T-helper 2 cell treated with Interferon-gamma antibody and Interleukin-4, amounts not matched to agents 5 μg/mL and 100 μg/mL, for 36 hours (primary cell): ENCODE measurements at regions not wholly inside any gene's neighbourhood (a gene's known extent, or its start where the extent isn't known, plus 50 kb on each side); places are given as distances from the start of the nearest gene placed in this dataset.

Experiments used
- DNase-seq: peaks from one replicate; pipeline ENCODE4 v3.0.0; 2021; ENCODE audit warnings: low spot score
- H3K27ac Mint-ChIP-seq: one replicate; pipeline ENCODE4 v1.8.0; 2021; ENCODE audit warnings: mild to moderate bottlenecking, mixed read lengths
- H3K27me3 Mint-ChIP-seq: one replicate; pipeline ENCODE4 v1.8.0; 2021; ENCODE audit warnings: low read depth, mixed read lengths
- H3K36me3 Mint-ChIP-seq: one replicate; pipeline ENCODE4 v1.8.0; 2021; ENCODE audit warnings: low read depth, mixed read lengths
- H3K4me1 Mint-ChIP-seq: one replicate; pipeline ENCODE4 v1.8.0; 2021; ENCODE audit warnings: low read depth, mixed read lengths
- H3K4me3 Mint-ChIP-seq: one replicate; pipeline ENCODE4 v1.8.0; 2022; ENCODE audit warnings: mild to moderate bottlenecking, moderate library complexity, mixed read lengths
- H3K9me3 Mint-ChIP-seq: one replicate; pipeline ENCODE4 v1.8.0; 2021; ENCODE audit warnings: mixed read lengths

DNA sequence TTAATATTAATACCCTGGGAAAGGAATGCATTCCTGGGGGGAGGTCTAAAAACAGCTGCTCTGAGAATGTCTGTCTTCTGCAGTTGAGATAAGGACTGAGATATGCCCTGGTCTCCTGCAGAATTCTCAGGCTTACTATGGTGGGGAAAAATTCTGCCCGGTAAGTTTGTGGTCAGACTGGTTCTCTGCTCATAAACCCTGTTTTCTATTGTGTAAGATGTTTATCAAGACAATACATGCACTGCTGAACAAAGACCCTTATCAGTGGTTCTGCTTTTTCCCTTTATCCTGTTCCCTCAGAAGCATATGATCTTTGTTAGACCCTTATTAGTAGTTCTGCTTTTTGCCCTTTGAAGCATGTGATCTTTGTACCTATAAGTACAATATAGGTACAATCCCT lies 494.6 kb downstream of the CNTN6 start:
- no peak overlapping the region for H3K4me3 Mint-ChIP-seq
- H3K27ac Mint-ChIP-seq: no peak overlapping the region
- H3K4me1 Mint-ChIP-seq: no peaks in the 10 kb centered on the region
- no peak for DNase-seq
- no peaks in the 10 kb centered on the region for H3K27me3 Mint-ChIP-seq
- H3K36me3 Mint-ChIP-seq: no peaks in the 10 kb centered on the region
- H3K9me3 Mint-ChIP-seq: peaks cover 26% of the 10 kb centered on the region

DNA sequence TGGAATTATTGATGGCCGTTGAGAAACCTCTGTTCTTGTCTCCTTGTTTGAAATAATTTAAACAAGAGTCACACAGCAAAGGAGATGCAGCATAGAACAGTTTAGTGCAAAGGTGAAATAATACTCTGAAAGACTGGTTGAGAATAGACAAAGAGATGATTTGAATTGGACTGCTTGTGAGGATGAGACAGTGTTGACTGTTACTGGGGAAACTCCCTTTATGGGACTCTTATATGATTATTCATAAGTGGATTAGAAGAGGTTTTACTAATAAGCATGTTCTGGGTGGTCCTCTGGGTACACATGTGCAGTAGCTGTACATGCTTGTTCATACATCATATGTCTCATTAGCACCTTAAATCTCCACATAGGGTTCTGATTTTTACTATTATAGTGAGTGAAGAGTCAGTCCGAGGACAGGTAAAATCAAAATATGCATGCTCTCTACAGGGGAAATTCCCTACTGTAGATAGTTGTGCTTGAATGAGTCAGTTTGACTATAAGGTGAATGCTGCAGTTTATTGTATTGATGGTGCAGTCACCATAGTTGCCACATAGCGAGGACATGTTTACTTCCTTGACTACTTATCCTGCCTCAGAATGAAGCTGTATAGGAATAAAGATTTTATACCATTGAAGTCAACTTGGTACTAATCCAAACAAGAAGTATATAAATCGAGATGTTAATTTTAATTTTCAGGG lies 498.7 kb downstream of the CNTN6 start:
- Mint-ChIP-seq H3K27ac (no peak overlapping the region), H3K27me3 (no peaks in the 10 kb centered on the region), H3K4me1 (no peaks in the 10 kb centered on the region), H3K9me3 (peaks cover 26% of the 10 kb centered on the region), H3K4me3 (no peak overlapping the region), H3K36me3 (no peaks in the 10 kb centered on the region)
- DNase-seq: no peak

- DNase-seq: no peak
- no peaks in the 10 kb centered on the region for H3K36me3 Mint-ChIP-seq
- H3K27ac Mint-ChIP-seq: no peak overlapping the region
- H3K9me3 Mint-ChIP-seq: peaks cover 14% of the 10 kb centered on the region
- no peaks in the 10 kb centered on the region for H3K27me3 Mint-ChIP-seq
- H3K4me1 Mint-ChIP-seq: no peaks in the 10 kb centered on the region
- H3K4me3 Mint-ChIP-seq: no peak overlapping the region
Measured at GRCh38 chr3:1594940-1595339, 502.1 kb downstream of the CNTN6 start.

DNA sequence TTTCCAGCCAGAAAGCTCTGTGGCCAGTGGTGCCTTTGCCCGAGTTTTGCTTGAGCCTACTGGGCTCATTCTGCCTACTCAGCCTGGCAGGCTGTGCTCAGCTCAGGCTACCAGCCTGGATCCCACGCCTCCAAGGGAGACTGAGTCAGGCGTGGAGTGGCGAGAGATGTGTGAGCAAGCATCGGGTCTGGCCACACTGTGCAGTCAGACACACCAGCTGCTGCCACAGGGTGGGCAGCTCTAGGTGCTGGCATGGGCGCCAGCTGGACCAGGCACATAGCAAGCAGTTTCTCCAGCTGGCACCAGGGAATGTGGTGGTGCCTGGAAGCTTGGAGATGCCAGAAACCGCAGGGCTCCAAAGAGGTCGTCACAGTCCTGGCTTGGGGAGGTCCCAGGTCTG lies 498.5 kb upstream of the CNTN4 start:
- H3K27ac Mint-ChIP-seq: no peak overlapping the region
- peaks cover 4% of the 10 kb centered on the region for H3K9me3 Mint-ChIP-seq
- no peak overlapping the region for H3K4me3 Mint-ChIP-seq
- no peaks in the 10 kb centered on the region for H3K27me3 Mint-ChIP-seq
- H3K36me3 Mint-ChIP-seq: no peaks in the 10 kb centered on the region
- no peaks in the 10 kb centered on the region for H3K4me1 Mint-ChIP-seq
- DNase-seq: no peak

GRCh38 chr3:1600700-1601418 lies 497.8 kb upstream of the CNTN4 start:
- Mint-ChIP-seq H3K4me3 (no peak overlapping the region), H3K27me3 (no peaks in the 10 kb centered on the region), H3K27ac (no peak overlapping the region), H3K36me3 (no peaks in the 10 kb centered on the region), H3K9me3 (peaks cover 4% of the 10 kb centered on the region), H3K4me1 (no peaks in the 10 kb centered on the region)
- DNase-seq: no peak

DNA sequence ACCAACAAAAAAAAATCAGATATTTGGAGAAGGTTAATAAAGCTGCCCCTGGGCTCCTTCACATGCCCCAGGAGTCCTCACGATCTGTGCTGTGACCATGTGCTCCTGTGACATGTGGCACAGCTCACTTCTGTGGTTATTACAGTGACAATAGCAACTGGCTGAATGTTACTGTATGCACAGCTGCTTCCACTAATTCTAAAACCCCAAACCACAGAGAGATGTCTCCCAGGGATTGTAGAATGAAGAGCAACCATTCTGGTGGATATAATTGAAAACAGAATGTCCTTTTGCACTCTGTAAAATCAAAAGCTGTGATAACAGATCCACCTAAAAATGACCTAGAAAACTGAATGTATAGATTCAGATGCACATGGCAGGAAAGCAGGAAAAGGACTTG lies 489.2 kb upstream of the CNTN4 start:
- Mint-ChIP-seq H3K4me3 (no peak overlapping the region), H3K27ac (no peak overlapping the region), H3K4me1 (no peaks in the 10 kb centered on the region), H3K9me3 (peaks cover 8% of the 10 kb centered on the region), H3K27me3 (no peaks in the 10 kb centered on the region), H3K36me3 (no peaks in the 10 kb centered on the region)
- DNase-seq: no peak

DNA sequence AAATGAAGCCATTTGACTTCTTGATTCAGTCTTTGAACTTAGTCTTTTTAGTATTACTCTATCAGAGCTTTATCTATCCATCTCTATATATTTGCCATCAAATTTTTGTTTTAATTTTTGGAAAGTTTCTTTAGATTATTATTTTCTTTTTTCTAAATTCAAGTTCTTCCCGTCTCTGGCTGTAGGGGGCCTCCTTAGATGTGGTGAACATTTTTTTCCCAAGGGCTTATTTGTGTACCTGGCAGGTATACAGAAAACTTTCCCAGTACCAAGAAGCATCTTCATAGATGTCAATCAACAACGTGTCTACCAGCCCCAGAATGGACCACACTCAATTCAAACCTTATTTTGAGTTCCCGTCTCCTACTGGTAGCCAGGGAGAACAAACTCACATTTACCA lies 486.8 kb upstream of the CNTN4 start:
- no peak overlapping the region for H3K4me3 Mint-ChIP-seq
- H3K4me1 Mint-ChIP-seq: no peaks in the 10 kb centered on the region
- no peak for DNase-seq
- H3K36me3 Mint-ChIP-seq: no peaks in the 10 kb centered on the region
- no peaks in the 10 kb centered on the region for H3K27me3 Mint-ChIP-seq
- H3K9me3 Mint-ChIP-seq: peaks cover 8% of the 10 kb centered on the region
- H3K27ac Mint-ChIP-seq: no peak overlapping the region

DNA sequence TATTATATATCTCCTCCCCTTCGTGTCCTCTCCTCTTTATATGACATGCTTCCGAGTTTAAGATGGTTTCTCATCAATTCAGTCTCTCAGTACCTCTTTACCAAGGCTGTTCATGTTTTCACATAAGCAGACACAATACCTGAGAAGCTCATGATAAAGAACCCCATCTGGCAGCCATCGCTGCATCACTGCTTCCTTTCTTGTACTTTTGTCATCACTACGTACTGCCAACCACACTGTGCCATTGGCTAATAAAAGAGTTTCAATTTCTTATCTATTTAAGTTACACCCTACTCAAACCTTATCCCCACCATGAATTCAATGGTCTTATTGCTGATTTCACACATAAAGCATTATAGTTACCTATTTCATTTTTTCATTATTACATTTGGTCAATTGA lies 484.7 kb upstream of the CNTN4 start:
- H3K27ac Mint-ChIP-seq: no peak overlapping the region
- H3K27me3 Mint-ChIP-seq: no peaks in the 10 kb centered on the region
- no peak for DNase-seq
- no peaks in the 10 kb centered on the region for H3K4me1 Mint-ChIP-seq
- H3K9me3 Mint-ChIP-seq: peaks cover 16% of the 10 kb centered on the region
- no peak overlapping the region for H3K4me3 Mint-ChIP-seq
- H3K36me3 Mint-ChIP-seq: no peaks in the 10 kb centered on the region

GRCh38 chr3:1616744-1617143 lies 481.9 kb upstream of the CNTN4 start:
- Mint-ChIP-seq H3K36me3 (no peaks in the 10 kb centered on the region), H3K27me3 (no peaks in the 10 kb centered on the region), H3K4me1 (no peaks in the 10 kb centered on the region), H3K9me3 (peaks cover 16% of the 10 kb centered on the region), H3K27ac (no peak overlapping the region), H3K4me3 (no peak overlapping the region)
- no peak for DNase-seq

DNA sequence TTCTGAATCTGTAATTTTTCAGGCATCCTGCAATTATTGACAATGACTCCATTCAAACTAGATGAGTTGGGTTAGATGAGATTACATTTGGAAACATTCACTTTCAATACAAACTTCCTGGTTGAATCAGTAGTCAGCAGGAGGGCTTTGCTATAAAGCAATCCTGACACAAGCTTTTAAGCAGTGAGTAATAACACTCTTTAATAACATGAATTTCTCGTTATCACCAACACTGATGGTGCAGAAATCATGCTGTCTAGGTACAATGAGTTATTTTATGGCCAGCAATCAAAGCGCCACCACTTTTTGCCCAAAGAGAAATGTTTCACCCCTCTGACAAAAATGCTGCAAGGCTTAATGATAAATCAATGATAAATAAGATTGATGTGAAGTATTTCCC lies 474.8 kb upstream of the CNTN4 start:
- no peaks in the 10 kb centered on the region for H3K4me1 Mint-ChIP-seq
- H3K4me3 Mint-ChIP-seq: no peak overlapping the region
- no peak overlapping the region for H3K27ac Mint-ChIP-seq
- no peaks in the 10 kb centered on the region for H3K36me3 Mint-ChIP-seq
- no peaks in the 10 kb centered on the region for H3K9me3 Mint-ChIP-seq
- H3K27me3 Mint-ChIP-seq: no peaks in the 10 kb centered on the region
- DNase-seq: no peak

DNA sequence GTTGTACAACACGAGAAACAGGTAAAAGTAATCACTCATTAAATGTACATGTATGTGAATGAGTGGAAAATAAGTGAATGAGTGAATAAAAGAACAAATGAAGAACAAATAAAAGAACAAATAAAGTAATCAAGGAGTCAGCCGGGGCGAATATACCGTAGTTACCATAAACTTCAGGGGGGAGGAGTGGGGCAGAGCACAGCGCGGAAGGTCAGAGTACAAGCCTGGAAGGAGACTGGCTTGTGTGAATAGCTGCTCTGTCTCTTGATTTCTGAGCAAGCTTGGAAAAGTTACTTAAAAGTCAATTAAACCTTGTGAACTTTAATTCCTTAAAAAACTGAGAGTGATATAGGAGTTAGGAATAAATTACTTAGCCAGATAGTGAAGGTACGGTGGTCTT lies 466.5 kb upstream of the CNTN4 start:
- no peaks in the 10 kb centered on the region for H3K4me1 Mint-ChIP-seq
- H3K36me3 Mint-ChIP-seq: no peaks in the 10 kb centered on the region
- H3K9me3 Mint-ChIP-seq: peaks cover 29% of the 10 kb centered on the region
- no peak overlapping the region for H3K4me3 Mint-ChIP-seq
- H3K27me3 Mint-ChIP-seq: no peaks in the 10 kb centered on the region
- no peak overlapping the region for H3K27ac Mint-ChIP-seq
- no peak for DNase-seq

DNA sequence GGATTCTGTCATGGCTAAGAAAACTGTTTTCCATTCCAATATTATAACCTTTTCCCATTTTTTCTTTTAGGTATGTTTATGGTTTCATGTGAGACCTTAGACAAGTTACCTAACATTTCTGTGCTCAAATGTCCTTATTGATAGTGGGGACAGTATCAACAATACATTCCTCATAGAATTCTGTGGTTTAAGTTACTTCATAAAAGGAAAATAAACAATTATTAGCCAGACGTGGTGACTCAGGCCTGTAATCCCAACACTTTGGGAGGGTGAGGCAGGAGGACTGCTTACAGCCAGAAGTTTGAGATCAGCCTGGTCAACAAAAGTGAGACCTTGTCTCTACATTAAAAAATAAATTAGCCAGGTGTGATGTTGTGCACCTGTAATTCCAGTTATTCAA lies 436.8 kb upstream of the CNTN4 start:
- no peak overlapping the region for H3K27ac Mint-ChIP-seq
- DNase-seq: no peak

GRCh38 chr3:1664266-1664665 lies 434.4 kb upstream of the CNTN4 start:
- Mint-ChIP-seq H3K36me3 (no peaks in the 10 kb centered on the region), H3K27me3 (no peaks in the 10 kb centered on the region), H3K27ac (no peak overlapping the region), H3K4me3 (no peak overlapping the region), H3K4me1 (no peaks in the 10 kb centered on the region), H3K9me3 (peaks cover 16% of the 10 kb centered on the region)
- DNase-seq: no peak

More for the DNA sequence above, 436.8 kb upstream of the CNTN4 start:
- Mint-ChIP-seq H3K9me3 (peaks cover 20% of the 10 kb centered on the region), H3K4me1 (no peaks in the 10 kb centered on the region), H3K27me3 (no peaks in the 10 kb centered on the region), H3K36me3 (no peaks in the 10 kb centered on the region), H3K4me3 (no peak overlapping the region)

GRCh38 chr3:1666865-1667264 lies 431.8 kb upstream of the CNTN4 start:
- Mint-ChIP-seq H3K36me3 (no peaks in the 10 kb centered on the region), H3K9me3 (peaks cover 18% of the 10 kb centered on the region), H3K27ac (no peak overlapping the region), H3K4me1 (no peaks in the 10 kb centered on the region), H3K4me3 (no peak overlapping the region), H3K27me3 (no peaks in the 10 kb centered on the region)
- no peak for DNase-seq
